HG03196 (cell line): ENCODE measurements at regions not wholly inside any gene's neighbourhood (a gene's known extent, or its start where the extent isn't known, plus 50 kb on each side); places are given as distances from the start of the nearest gene placed in this dataset.
A peak's percentile ranks its signal among the peaks of the same experiment; 100 is the strongest.
"Not testable (repeated sequence)": the region's sequence is repeated elsewhere in the genome, so short reads cannot be mapped to it uniquely, and the experiment has no call there.

Experiments
- ATAC-seq: cut with Tn5 transposase; IDR thresholded peaks from one replicate; pipeline ENCODE4 v1.9.1; 2021; ENCODE audit not compliant: unreplicated experiment

- no peak for ATAC-seq
These were observed 203.7 kb downstream of the ICOS start for GRCh38 chr2:204140246-204140645.

- no peak for ATAC-seq
These were observed 206.9 kb downstream of the ICOS start for GRCh38 chr2:204143216-204144014.

GRCh38 chr2:204144492-204144891, 207.9 kb downstream of the ICOS start:
- ATAC-seq, result no peak

- ATAC-seq, result peak; percentile 98
These were observed 208.7 kb downstream of the ICOS start for GRCh38 chr2:204145263-204145751.

- ATAC-seq, result no peak
These were observed 209.2 kb downstream of the ICOS start for GRCh38 chr2:204145791-204146190.

DNA sequence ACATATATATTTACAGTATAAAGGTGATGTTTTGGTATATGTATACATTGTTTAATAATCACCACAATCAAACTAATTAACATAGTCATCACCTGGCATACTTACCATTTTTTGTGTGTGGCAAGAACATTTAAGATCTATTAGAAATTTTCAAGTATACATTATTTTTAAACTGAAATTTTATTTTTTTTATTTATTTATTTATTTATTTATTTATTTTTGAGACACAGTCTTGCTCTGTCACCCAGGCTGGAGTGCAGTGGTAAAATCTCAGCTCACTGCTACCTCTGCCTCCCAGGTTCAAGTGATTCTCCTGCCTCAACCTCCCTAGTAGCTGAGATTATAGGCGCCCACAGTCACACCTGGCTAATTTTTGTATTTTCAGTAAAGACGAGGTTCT, 210.5 kb downstream of the ICOS start:
- not testable (repeated sequence) for ATAC-seq

GRCh38 chr2:204150721-204151120, 214.2 kb downstream of the ICOS start:
- ATAC-seq, result no peak

DNA sequence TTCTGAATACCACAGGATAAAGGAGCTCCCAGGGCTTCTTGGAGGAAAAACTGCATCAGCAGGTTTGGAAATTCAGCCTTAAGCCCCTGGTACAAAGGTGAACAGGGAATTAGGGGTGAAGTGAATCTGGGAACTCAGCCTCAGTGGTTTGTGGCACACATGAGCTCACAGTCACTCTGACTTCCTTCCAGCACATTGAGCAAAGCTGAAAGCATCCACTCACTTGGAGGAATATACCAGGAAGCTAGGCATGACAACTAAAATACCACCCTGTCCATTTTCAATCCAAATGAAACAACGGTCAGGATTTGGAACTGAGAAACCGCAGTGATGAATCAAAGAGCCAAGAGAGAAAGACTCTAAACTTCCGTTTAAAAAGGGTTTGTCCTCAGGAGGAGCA, 216.1 kb downstream of the ICOS start:
- no peak for ATAC-seq

DNA sequence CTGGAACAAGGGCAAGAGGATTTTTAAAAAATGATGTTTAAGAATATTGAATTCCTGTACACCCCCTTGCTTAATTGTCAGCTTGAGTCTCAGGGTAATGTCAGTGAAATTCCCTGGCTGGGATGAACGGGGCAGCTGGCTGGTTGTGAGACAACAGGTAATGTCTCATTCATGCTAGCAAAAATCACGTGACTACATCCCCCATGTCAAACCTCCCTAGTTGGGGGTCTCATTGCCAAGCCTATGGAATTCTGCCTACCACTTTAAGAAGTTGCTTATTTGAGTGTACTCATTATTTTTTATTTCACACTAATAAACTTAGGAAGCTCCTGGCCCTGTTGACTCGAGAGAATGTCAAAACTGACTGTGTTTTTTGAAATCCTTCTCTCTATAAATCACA, 218.3 kb downstream of the ICOS start:
- no peak for ATAC-seq

DNA sequence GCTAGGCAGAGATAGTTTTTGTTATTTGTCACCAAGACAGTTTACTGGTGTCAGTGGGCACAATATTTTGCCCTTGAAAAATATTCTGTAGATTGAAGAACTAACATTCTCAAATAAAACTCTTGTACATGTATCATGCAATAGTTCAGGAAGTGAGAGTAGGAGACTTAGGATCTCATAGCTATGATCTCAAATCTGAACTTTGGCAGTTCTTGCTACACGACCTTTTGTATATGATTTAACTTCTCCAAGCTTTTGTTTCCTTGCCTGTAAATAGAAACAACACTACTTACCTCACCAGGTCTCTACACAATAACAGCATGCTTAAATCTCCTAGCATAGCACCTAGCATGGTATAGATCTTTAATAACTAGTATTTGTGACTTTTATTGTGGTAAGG, 219.9 kb downstream of the ICOS start:
- no peak for ATAC-seq

DNA sequence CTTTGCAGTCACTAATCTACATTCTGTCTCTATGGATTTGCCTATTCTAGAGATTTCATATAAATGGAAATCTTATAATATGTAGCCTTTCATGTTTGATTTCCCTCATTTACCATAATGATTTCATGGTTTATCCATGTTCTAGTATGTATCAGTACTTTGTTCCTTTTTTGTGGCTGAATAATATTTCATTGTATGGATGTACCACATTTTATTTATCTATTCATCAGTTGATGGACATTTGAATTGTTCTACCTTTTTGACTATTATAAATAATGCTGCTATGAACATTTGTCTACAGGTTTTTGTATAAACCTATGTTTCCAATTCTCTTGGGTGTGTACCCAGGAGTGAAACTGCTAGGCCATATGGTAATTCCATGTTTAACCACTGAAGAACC, 221.1 kb downstream of the ICOS start:
- ATAC-seq, result no peak

DNA sequence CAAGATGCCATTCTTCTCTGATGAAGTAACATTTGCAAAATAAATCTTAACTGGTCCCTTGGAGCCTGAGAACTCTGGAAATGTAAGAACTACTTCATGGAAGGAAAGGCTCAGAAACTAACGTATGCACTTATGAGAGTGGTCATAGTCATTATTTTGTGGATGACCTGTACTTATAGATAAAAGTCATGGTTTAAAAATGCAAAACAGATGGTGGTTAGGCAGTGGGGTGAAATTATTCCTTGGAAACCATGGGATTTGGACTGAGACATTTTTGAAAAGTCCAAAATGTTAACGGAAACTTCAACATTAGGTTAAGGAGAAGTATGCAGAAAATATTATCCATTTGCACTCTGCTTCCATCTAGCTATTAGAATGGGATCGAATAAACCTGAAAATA, 223.0 kb downstream of the ICOS start:
- no peak for ATAC-seq

- ATAC-seq, result no peak
These were observed 224.4 kb downstream of the ICOS start for GRCh38 chr2:204160989-204161388.

GRCh38 chr2:204161886-204162285, 225.3 kb downstream of the ICOS start:
- ATAC-seq, result no peak

- no peak for ATAC-seq
These were observed 230.4 kb downstream of the ICOS start for GRCh38 chr2:204166961-204167360.

- not testable (repeated sequence) for ATAC-seq
These were observed 231.1 kb downstream of the ICOS start for GRCh38 chr2:204167670-204168069.

DNA sequence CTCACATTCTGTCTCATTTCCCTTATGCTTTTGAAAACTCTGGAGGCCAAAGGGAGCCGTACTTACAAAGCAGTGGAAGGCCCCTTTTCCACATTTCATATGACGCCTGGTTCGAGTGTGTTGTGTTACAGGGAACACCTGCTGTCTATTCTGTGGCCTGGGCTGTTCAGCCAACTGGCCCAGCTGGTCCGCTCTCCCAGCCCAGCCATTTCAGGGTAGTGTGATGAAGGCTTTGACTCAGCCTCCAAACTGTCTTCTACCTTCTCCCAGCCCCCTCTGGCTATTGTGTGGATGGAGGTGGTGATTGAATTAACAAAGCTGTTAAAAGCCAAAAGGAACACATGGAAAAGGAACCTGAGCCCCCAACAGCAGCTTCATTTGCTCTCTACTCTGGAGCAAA, 233.8 kb downstream of the ICOS start:
- ATAC-seq, result no peak

DNA sequence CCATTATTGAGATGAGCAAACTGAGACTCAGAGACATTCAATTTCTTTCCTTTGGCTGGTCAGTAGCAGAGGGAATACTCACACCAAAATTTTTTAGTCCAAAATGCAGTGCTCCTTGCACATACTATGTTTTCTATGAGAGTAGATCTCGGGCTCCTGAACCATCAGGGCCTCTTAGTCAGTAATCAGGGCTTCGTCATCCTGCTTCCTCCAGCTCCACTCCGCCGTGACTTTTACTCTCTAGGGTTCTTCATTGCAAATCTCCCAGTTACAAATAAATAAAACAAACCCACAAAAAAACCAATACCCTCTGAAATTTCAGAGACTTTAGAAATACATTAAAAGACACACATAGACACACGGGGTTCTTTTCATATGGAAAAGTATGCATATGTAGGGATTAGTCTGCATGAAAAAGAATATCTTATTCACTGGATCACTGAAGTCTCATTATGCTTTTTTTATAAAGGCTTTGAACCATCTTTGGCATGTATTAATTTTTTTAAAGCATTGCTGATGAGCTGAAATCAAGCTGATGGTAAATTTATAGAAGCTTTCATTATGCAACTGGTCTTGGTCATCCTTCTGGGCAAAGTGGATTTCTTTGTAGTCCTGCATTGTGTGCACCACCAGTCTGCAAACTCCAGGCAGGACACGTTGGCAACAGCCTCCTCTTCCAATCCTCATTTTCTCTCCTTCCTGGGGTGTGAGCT, 235.0 kb downstream of the ICOS start:
- ATAC-seq, result no peak

DNA sequence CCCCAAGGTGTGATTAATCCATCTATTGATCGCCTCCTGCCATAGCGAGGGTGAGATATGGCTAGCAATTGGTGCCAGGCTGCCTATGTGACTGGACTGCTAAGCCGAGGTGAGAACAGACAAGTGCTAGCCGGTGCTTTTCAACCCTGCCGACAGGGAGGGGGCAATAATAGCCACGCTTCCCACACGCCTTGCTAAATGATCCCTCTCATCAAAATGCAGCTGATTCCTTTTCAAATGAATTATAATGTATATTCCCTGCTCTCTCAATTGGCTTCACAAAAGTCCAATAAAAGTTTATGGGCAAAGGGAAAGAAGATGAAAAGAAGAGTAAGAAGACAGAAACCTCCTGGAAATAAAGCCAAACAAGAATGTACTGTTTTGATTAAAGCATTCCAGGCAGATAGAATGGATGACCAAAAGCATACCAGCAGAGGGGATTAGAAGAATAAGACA, 235.6 kb downstream of the ICOS start:
- ATAC-seq, result no peak

DNA sequence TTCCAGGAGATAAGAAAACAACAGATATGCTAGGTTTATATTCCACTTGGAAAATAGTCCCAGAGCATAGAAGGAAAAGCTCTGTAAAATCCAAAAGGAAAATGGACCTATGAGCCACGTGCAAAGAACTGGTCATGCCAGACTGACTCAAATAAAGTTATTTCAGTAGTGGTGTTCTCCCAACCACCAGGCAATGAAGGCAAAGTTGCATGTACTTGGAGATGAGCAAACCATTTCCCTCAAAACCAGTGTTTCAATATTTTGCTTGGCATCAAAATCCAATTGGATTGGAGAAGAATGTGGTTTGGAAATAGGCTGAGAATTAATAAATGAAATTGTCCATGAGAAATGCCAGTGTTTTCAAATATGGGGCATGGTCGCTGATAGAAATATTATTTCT, 237.5 kb downstream of the ICOS start:
- no peak for ATAC-seq

DNA sequence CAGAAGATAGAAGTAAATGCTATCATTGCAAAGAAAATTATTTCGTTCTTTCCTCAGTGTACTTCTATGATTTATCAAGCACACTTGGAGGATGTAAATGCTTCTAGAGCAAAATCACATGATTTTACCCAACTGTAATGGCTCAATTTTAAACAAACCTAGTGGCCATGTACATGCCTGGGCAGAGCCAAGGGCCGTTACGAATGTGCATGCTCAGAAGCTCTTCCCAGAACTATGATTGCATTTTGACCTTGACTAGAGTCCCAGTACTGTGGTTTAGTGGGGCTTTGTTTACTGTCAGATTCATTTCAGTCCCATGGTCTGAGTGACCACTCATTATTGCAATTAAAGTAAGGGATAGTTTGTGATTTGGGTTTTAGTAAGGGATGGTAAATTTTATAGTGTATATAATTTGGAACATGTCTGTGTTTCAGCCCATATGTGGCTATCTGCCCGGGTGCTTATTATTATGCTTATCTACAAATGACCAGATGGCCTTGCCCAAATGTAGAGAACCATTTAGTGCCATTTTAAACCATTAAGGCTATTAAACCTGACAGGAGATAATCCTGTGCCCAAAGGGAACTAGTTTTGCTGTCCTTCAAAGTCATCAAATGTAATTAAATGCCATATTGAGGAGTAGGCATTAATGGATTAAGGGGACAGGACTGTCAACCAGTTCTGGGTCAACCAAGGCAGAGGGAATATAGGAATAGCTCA, 239.1 kb downstream of the ICOS start:
- ATAC-seq, result no peak

DNA sequence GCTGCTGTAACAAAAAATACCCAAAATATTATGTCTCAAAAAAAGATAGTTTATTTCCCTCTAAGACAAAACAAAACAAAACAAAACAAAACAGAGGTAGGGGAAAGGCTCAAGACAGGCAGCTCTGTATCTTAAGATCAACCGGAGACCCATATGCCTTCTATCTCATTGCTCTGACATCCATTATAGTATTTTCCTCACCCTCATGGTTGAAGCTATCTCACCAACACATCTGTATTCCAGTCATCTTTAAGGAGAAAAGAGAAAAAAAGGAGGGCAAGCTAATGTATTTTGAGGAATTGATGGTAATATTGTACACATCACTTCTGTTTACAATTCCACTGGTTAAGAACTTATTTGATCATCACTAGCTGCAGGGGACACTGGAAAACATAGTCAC, 239.7 kb downstream of the ICOS start:
- ATAC-seq, result no peak
